Left cardiac atrium (tissue), 4 donors: ENCODE measurements at regions not wholly inside any gene's neighbourhood (a gene's known extent, or its start where the extent isn't known, plus 50 kb on each side); places are given as distances from the start of the nearest gene placed in this dataset.

Source experiments
- ATAC-seq, 2 donors: fragments of 200-7000 bp; cut with Tn5 transposase; one replicate each; pipeline ENCODE4 v1.9.1; 2020; ENCODE audit warnings: mild to moderate bottlenecking in 2 of 2, moderate library complexity in 2 of 2
- DNase-seq: peaks from one replicate; pipeline ENCODE4 v3.0.0-alpha.2; 2020
- intact Hi-C, 2 donors: fragments of 100-400 bp; cut with DNase I; formaldehyde crosslinking; loops; one replicate each; pipeline versions ENCODE4 v1.14.1 to v1.15.1; 2022 to 2023
- donor health status: DM: no; HTN: yes; CAD: no.
- donor health status: DM: no; HTN: yes; CAD: no; lungs with severe emphysema.
- donor health status: DM: yes; HTN: yes; CAD: no.
- donor health status: Dilated cardiomyopathy.

GRCh38 chr12:115630136-115630535 lies 647.4 kb downstream of the MED13L start:
- no peak for ATAC-seq
- intact Hi-C loops: no loop called here
- DNase-seq: no peak

- ATAC-seq (no peak), DNase-seq (no peak)
- intact Hi-C loops: no loop called here
These were observed 651.3 kb downstream of the MED13L start for GRCh38 chr12:115626210-115626609.

- ATAC-seq (peak; percentile 68 to 82), DNase-seq (peak; percentile 61)
- intact Hi-C loops: no loop called here
These were observed 653.6 kb downstream of the MED13L start for GRCh38 chr12:115623764-115624334.

- intact Hi-C loops: no loop called here
- DNase-seq (no peak), ATAC-seq (no peak)
These were observed 654.2 kb downstream of the MED13L start for GRCh38 chr12:115623275-115623674.

GRCh38 chr12:115620816-115621215 lies 656.7 kb downstream of the MED13L start:
- ATAC-seq (no peak), DNase-seq (no peak)
- intact Hi-C loops: no loop called here

GRCh38 chr12:115619889-115620288 lies 657.6 kb downstream of the MED13L start:
- DNase-seq (no peak), ATAC-seq (no peak)
- intact Hi-C loops: no loop called here

- DNase-seq (no peak), ATAC-seq (no peak)
- intact Hi-C loops: no loop called here
These were observed 658.4 kb downstream of the MED13L start for GRCh38 chr12:115619061-115619460.

GRCh38 chr12:115618105-115618504 lies 659.4 kb downstream of the MED13L start:
- DNase-seq (no peak), ATAC-seq (no peak)
- intact Hi-C loops: no loop called here

GRCh38 chr12:115617391-115617790 lies 660.1 kb downstream of the MED13L start:
- intact Hi-C loops: no loop called here
- no peak for ATAC-seq

GRCh38 chr12:115611477-115611876 lies 666.0 kb downstream of the MED13L start:
- no peak for DNase-seq
- intact Hi-C loops: no loop called here
- peak; percentile 22 to 63 for ATAC-seq

More at GRCh38 chr12:115617391-115617790, 660.1 kb downstream of the MED13L start:
- DNase-seq: no peak

- no peak for ATAC-seq
- intact Hi-C loops: no loop called here
- no peak for DNase-seq
These were observed 668.1 kb downstream of the MED13L start for GRCh38 chr12:115609347-115609746.

- DNase-seq: no peak
- ATAC-seq: no peak
- intact Hi-C loops: no loop called here
These were observed 671.5 kb downstream of the MED13L start for GRCh38 chr12:115606040-115606439.

- peak; percentile 12 to 61 for ATAC-seq
- DNase-seq: peak; percentile 34
- intact Hi-C loops: no loop called here
These were observed 678.4 kb downstream of the MED13L start for GRCh38 chr12:115598871-115599811.

- intact Hi-C loops: no loop called here
- ATAC-seq (peak in 1 of 2 donors; percentile 42), DNase-seq (no peak)
These were observed 680.3 kb downstream of the MED13L start for GRCh38 chr12:115597157-115597712.

GRCh38 chr12:115588131-115588530 lies 689.4 kb downstream of the MED13L start:
- no peak for DNase-seq
- no peak for ATAC-seq
- intact Hi-C loops: no loop called here

GRCh38 chr12:115584156-115584555 lies 693.3 kb downstream of the MED13L start:
- intact Hi-C loops: no loop called here
- DNase-seq: no peak
- no peak for ATAC-seq

GRCh38 chr12:115583591-115583990 lies 693.9 kb downstream of the MED13L start:
- intact Hi-C loops: no loop called here
- ATAC-seq (peak in 1 of 2 donors; percentile 44), DNase-seq (no peak)

- DNase-seq (no peak), ATAC-seq (no peak)
- intact Hi-C loops: no loop called here
These were observed 700.1 kb downstream of the MED13L start for GRCh38 chr12:115577401-115577800.

GRCh38 chr12:115574826-115575225 lies 702.7 kb downstream of the MED13L start:
- ATAC-seq (no peak), DNase-seq (no peak)
- intact Hi-C loops: no loop called here

GRCh38 chr12:115572440-115572839 lies 705.1 kb downstream of the MED13L start:
- DNase-seq (no peak), ATAC-seq (no peak)
- intact Hi-C loops: no loop called here
